ENCODE measurements at regions not wholly inside any gene's neighbourhood (a gene's known extent, or its start where the extent isn't known, plus 50 kb on each side); places are given as distances from the start of the nearest gene placed in this dataset.
"Not testable (repeated sequence)": the region's sequence is repeated elsewhere in the genome, so short reads cannot be mapped to it uniquely, and the experiment has no call there.

DNA sequence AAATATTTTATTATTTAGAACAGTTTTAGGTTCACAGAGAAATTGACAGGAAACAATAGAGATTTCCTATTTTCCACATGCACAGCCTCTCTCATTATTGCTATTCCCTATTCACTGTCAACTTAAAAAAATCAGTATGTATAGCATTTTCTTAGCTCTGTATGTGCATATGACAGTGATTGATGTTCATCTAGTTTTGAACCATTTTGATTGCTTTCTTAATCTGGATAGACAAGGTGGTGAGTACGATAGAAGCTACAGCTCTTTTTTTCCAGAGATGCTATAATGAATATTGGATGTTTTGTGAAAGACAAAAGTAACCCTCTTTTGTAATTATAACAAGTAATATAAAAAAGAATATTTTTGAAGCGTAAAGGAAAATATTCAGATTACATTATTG, 201.2 kb upstream of the ARRDC3 start:
- no peak for DNase-seq (ENCODE audit: low read depth, low spot score)
- in situ Hi-C loops (cut with HindIII; ENCODE audit: low pct_unique_long_range_greater_than_20kb, low sequenced_read_pairs), result no loop called here

GRCh38 chr5:91566012-91566411, 182.9 kb upstream of the ARRDC3 start:
- DNase-seq (ENCODE audit: low read depth, low spot score); in situ Hi-C loops (cut with HindIII; ENCODE audit: low pct_unique_long_range_greater_than_20kb, low sequenced_read_pairs): not testable (repeated sequence)

DNA sequence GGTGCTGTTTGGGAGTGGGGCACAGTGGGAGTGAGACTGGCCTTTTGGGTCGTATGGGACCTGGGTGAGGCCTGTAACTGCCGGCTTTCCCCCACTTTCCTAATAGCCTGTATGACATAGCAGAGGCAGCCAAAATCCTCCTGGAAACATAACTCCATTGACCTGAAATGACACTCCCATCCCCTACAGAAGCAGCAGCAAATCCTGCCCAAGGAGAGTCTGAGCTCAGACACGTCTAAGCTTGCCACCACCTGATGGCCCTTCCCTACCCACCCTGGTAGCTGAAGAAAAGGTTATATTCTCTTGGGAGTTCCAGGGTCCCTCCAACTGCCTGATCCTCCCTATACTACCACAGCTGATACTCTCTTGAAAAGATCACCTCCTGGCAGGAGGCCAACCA, 179.8 kb upstream of the ARRDC3 start:
- in situ Hi-C loops (cut with HindIII; ENCODE audit: low pct_unique_long_range_greater_than_20kb, low sequenced_read_pairs), result no loop called here
- DNase-seq (ENCODE audit: low read depth, low spot score), result no peak

GRCh38 chr5:91541696-91542095, 158.6 kb upstream of the ARRDC3 start:
- in situ Hi-C loops (cut with HindIII; ENCODE audit: low pct_unique_long_range_greater_than_20kb, low sequenced_read_pairs), result no loop called here
- DNase-seq (ENCODE audit: low read depth, low spot score), result no peak

GRCh38 chr5:91538179-91538578, 155.1 kb upstream of the ARRDC3 start:
- DNase-seq (ENCODE audit: low read depth, low spot score), result no peak
- in situ Hi-C loops (cut with HindIII; ENCODE audit: low pct_unique_long_range_greater_than_20kb, low sequenced_read_pairs), result no loop called here

- DNase-seq (ENCODE audit: low read depth, low spot score), result no peak
- in situ Hi-C loops (cut with HindIII; ENCODE audit: low pct_unique_long_range_greater_than_20kb, low sequenced_read_pairs), result no loop called here
Observed at GRCh38 chr5:91535499-91535898, 152.4 kb upstream of the ARRDC3 start.

- in situ Hi-C loops (cut with HindIII; ENCODE audit: low pct_unique_long_range_greater_than_20kb, low sequenced_read_pairs), result no loop called here
- DNase-seq (ENCODE audit: low read depth, low spot score), result no peak
Observed at GRCh38 chr5:91534332-91534731, 151.2 kb upstream of the ARRDC3 start.

DNA sequence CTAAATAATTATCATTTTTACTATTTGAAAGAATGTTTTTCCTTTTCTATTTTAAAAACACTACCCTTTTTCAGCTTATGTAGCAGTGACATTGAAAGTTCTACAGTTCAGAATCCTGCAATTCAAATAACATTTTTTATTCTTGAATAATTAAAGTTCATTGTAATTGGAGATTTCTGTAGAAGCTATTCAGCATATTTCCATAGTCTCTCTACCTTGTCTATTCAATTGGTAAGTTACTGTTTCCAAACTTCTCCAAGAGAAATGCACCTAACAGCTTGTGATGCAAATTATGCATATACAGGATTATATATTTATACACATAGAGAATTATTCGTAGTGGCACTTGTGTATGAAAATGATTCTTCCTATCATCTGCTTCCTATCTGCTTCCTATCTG, 149.7 kb upstream of the ARRDC3 start:
- in situ Hi-C loops (cut with HindIII; ENCODE audit: low pct_unique_long_range_greater_than_20kb, low sequenced_read_pairs), result no loop called here
- DNase-seq (ENCODE audit: low read depth, low spot score), result no peak

GRCh38 chr5:91532281-91532680, 149.2 kb upstream of the ARRDC3 start:
- DNase-seq (ENCODE audit: low read depth, low spot score), result no peak
- in situ Hi-C loops (cut with HindIII; ENCODE audit: low pct_unique_long_range_greater_than_20kb, low sequenced_read_pairs), result no loop called here

DNA sequence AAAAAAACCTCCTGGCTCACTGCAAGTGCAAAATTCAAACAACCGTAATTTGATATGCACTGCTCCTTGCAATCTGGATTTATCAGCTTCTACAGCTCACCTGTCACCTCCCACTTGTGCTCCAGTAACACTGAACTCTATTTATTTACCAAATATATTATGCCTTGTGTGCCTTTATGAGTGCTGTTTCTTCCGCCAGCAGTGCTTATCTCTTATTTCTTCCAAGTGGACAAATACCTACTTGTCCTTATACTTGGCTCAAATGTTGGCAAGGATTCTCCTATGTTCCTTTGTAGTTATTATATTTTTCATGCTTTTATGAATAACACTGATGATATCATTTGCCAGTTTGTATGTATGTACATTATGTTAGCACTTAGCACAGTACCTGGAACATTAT, 145.7 kb upstream of the ARRDC3 start:
- in situ Hi-C loops (cut with HindIII; ENCODE audit: low pct_unique_long_range_greater_than_20kb, low sequenced_read_pairs), result no loop called here
- DNase-seq (ENCODE audit: low read depth, low spot score), result no peak

DNA sequence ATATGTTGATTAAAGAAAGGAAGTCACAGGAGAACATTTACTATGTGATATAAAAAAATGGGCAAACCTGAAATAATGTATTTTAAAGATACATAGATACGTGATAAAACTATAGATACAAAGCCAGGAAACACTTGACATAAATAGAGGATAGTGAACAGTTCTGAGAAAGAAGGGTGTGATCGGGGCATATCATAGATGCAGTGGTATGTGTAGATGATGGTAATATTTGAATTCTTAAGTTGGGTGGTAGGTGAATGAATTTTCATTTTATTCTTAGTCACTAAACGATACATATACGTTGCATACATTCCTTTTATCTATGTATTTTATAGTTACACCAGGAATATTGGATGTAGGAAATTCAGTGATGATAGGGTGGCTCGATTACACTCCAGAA, 138.7 kb upstream of the ARRDC3 start:
- DNase-seq (ENCODE audit: low read depth, low spot score), result no peak
- in situ Hi-C loops (cut with HindIII; ENCODE audit: low pct_unique_long_range_greater_than_20kb, low sequenced_read_pairs), result no loop called here

- no peak for DNase-seq (ENCODE audit: low read depth, low spot score)
- in situ Hi-C loops (cut with HindIII; ENCODE audit: low pct_unique_long_range_greater_than_20kb, low sequenced_read_pairs), result no loop called here
Observed at GRCh38 chr5:91521334-91521733, 138.2 kb upstream of the ARRDC3 start.

GRCh38 chr5:91514400-91514799, 131.3 kb upstream of the ARRDC3 start:
- in situ Hi-C loops (cut with HindIII; ENCODE audit: low pct_unique_long_range_greater_than_20kb, low sequenced_read_pairs), result no loop called here

GRCh38 chr5:91503321-91503720, 120.2 kb upstream of the ARRDC3 start:
- in situ Hi-C loops (cut with HindIII; ENCODE audit: low pct_unique_long_range_greater_than_20kb, low sequenced_read_pairs), result no loop called here
- DNase-seq (ENCODE audit: low read depth, low spot score), result no peak

More at GRCh38 chr5:91514400-91514799, 131.3 kb upstream of the ARRDC3 start:
- DNase-seq (ENCODE audit: low read depth, low spot score), result no peak

DNA sequence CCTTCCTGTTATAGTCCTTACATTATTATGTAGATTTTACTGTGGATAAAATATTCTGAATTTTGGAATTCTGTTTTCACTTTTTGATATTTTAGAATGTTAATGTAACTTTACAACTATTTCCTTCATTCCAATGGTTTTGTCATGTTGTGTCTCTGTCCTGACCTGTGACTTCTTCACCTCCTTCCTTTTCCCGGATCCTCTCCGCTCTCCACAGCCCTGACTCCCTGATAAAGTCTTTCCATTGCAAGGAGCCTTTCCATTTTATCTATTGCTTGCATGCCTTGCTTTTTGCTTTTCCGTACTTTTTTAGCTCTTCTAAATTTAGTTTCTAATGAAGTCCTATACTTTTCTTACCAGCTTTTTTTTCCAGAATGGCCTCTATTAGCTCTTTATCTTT, 117.6 kb upstream of the ARRDC3 start:
- DNase-seq (ENCODE audit: low read depth, low spot score), result no peak
- in situ Hi-C loops (cut with HindIII; ENCODE audit: low pct_unique_long_range_greater_than_20kb, low sequenced_read_pairs), result no loop called here

DNA sequence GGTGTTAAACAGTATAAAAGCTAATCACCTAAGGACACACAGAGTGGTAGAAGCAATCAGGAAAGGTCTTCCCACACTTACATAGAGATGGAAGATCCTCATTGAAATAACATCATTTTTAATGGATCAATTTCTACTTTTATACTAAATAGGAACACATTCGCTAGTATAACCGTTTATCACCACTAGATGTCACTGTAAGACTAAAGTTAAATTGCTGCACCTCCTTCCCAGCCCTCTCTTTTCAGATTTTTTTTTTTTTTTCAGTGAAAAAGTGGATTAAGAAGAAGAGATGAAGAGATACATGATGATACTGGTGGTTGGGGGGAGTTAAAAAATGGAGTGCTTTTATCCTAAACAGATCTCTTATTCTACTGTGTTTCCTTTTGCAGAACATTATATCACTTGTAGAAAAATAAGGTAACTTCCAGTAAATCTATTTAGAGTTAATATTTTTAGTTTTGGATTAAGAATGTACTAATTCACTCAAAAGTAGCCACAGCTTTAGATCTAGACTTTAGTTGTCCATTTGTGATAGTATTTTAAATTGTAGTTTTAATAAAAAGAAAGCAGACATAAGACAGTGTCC, 116.9 kb upstream of the ARRDC3 start:
- in situ Hi-C loops (cut with HindIII; ENCODE audit: low pct_unique_long_range_greater_than_20kb, low sequenced_read_pairs), result no loop called here
- peak; percentile 78 for DNase-seq (ENCODE audit: low read depth, low spot score)

- in situ Hi-C loops (cut with HindIII; ENCODE audit: low pct_unique_long_range_greater_than_20kb, low sequenced_read_pairs), result no loop called here
- DNase-seq (ENCODE audit: low read depth, low spot score), result no peak
Observed at GRCh38 chr5:91495699-91496098, 112.6 kb upstream of the ARRDC3 start.

DNA sequence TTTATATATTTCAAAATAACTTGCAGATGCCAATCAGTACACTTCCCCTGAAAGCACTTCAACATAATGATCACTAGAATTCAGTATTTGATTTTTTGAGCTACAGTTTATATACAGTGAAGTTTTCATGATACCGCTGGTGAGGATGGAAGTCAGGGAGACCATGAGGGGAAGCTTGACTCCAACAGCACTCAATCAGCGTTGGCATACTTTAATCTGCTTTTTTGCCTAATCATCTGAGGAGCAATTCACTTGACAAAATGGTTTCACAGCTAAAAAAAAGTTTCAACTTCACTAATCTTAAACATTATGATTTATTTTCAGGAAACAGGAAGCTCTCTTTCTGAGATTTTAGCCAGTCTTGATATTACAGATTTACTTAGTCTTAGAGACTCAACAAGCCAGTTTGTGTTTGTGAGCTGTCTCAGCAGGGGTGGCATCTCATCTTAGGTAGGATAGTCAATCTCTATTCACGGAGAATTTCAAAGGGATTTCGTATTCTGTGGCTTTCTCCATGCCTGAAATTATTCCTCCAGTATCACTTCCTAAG, 111.4 kb upstream of the ARRDC3 start:
- no peak for DNase-seq (ENCODE audit: low read depth, low spot score)
- in situ Hi-C loops (cut with HindIII; ENCODE audit: low pct_unique_long_range_greater_than_20kb, low sequenced_read_pairs), result no loop called here

- in situ Hi-C loops (cut with HindIII; ENCODE audit: low pct_unique_long_range_greater_than_20kb, low sequenced_read_pairs), result no loop called here
- no peak for DNase-seq (ENCODE audit: low read depth, low spot score)
Observed at GRCh38 chr5:91493086-91493485, 110.0 kb upstream of the ARRDC3 start.

DNA sequence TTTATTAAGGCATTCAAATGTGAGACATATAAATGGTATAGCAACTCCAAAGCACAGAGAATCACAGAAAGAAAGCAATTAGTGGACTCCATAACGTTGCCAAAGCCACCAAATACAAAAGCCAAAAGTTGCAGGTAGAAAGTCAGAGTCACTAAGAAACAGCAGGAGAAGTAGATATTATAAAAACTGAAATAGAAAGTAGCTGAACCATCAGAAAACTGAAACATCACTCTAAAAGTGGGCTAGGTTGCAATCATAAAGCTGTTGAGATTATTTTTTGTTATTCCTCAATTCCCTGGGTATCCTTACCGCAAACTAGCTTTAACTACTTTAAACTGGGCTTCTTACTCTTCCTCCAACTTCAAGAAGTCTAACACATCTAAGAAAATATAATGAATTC, 108.1 kb upstream of the ARRDC3 start:
- in situ Hi-C loops (cut with HindIII; ENCODE audit: low pct_unique_long_range_greater_than_20kb, low sequenced_read_pairs), result no loop called here
- DNase-seq (ENCODE audit: low read depth, low spot score), result no peak
